ENCODE measurements at regions not wholly inside any gene's neighbourhood (a gene's known extent, or its start where the extent isn't known, plus 50 kb on each side); places are given as distances from the start of the nearest gene placed in this dataset.

GRCh38 chr3:194944526-194944925 is 258.8 kb downstream of the FAM43A start:
- Mint-ChIP-seq H3K36me3 (no peaks in the 10 kb centered on the region), H3K4me3 (no peak overlapping the region), H3K4me1 (no peaks in the 10 kb centered on the region), H3K9me3 (no peaks in the 10 kb centered on the region), H3K27ac (no peak overlapping the region), H3K27me3 (ENCODE audit: low read depth in 2 of 2) (peaks cover 6 to 14% of the 10 kb centered on the region in 2 donors)
- no peak for TF ChIP-seq CTCF (IDR thresholded peaks at IDR 0.05)
- Histone ChIP-seq H3K4me3 (ENCODE audit: low read length) (no peak overlapping the region), H3K36me3 (ENCODE audit: control insufficient read depth, insufficient read depth, low read length) (no peaks in the 10 kb centered on the region), H3K27me3 (ENCODE audit: control insufficient read depth, insufficient read depth, low read length) (no peaks in the 10 kb centered on the region), H3K4me1 (ENCODE audit: control insufficient read depth, insufficient read depth, low read length) (peaks cover 14% of the 10 kb centered on the region), H3K27ac (ENCODE audit: low read length) (no peak overlapping the region), H3K9me3 (ENCODE audit: control insufficient read depth, insufficient read depth, low read length) (no peaks in the 10 kb centered on the region)
- DNase-seq, result no peak
- ATAC-seq, result no peak
- WGBS (ENCODE audit: insufficient coverage), result 94% methylated on average over 11 of the region's 11 CpGs
- intact Hi-C loops (cut with micrococcal nuclease), result no loop called here

- whole genome bisulfite sequencing (ENCODE audit: insufficient coverage), result 75% methylated on average over 13 of the region's 13 CpGs
- no peak for TF ChIP-seq CTCF (IDR thresholded peaks at IDR 0.05)
- ATAC-seq, result no peak
- Mint-ChIP-seq H3K36me3 (no peaks in the 10 kb centered on the region), H3K4me1 (no peaks in the 10 kb centered on the region), H3K9me3 (no peaks in the 10 kb centered on the region), H3K27ac (no peak overlapping the region), H3K27me3 (ENCODE audit: low read depth in 2 of 2) (peaks cover 6 to 14% of the 10 kb centered on the region in 2 donors), H3K4me3 (no peak overlapping the region)
- H3K27me3 ChIP-seq (ENCODE audit: control insufficient read depth, insufficient read depth, low read length), result no peaks in the 10 kb centered on the region
- H3K27ac ChIP-seq (ENCODE audit: low read length), result no peak overlapping the region
- peaks cover 14% of the 10 kb centered on the region for H3K4me1 ChIP-seq (ENCODE audit: control insufficient read depth, insufficient read depth, low read length)
- H3K4me3 ChIP-seq (ENCODE audit: low read length), result no peak overlapping the region
- H3K36me3 ChIP-seq (ENCODE audit: control insufficient read depth, insufficient read depth, low read length), result no peaks in the 10 kb centered on the region
- no peaks in the 10 kb centered on the region for H3K9me3 ChIP-seq (ENCODE audit: control insufficient read depth, insufficient read depth, low read length)
- DNase-seq, result no peak
- intact Hi-C loops (cut with micrococcal nuclease), result no loop called here
Measured at GRCh38 chr3:194945508-194945907, 259.8 kb downstream of the FAM43A start.

- 88% methylated on average over 9 of the region's 9 CpGs for WGBS (ENCODE audit: insufficient coverage)
- Mint-ChIP-seq H3K36me3 (no peaks in the 10 kb centered on the region), H3K27me3 (ENCODE audit: low read depth in 2 of 2) (peaks cover 6 to 10% of the 10 kb centered on the region in 2 donors), H3K9me3 (no peaks in the 10 kb centered on the region), H3K4me3 (no peak overlapping the region), H3K4me1 (no peaks in the 10 kb centered on the region), H3K27ac (no peak overlapping the region)
- intact Hi-C loops (cut with micrococcal nuclease), result no loop called here
- peaks cover 14% of the 10 kb centered on the region for H3K4me1 ChIP-seq (ENCODE audit: control insufficient read depth, insufficient read depth, low read length)
- ATAC-seq (no peak), DNase-seq (no peak)
- H3K27ac ChIP-seq (ENCODE audit: low read length), result no peak overlapping the region
- H3K27me3 ChIP-seq (ENCODE audit: control insufficient read depth, insufficient read depth, low read length), result no peaks in the 10 kb centered on the region
- no peaks in the 10 kb centered on the region for H3K36me3 ChIP-seq (ENCODE audit: control insufficient read depth, insufficient read depth, low read length)
- H3K4me3 ChIP-seq (ENCODE audit: low read length), result no peak overlapping the region
- no peaks in the 10 kb centered on the region for H3K9me3 ChIP-seq (ENCODE audit: control insufficient read depth, insufficient read depth, low read length)
- no peak for TF ChIP-seq CTCF (IDR thresholded peaks at IDR 0.05)
Measured at GRCh38 chr3:194946091-194946490, 260.4 kb downstream of the FAM43A start.

GRCh38 chr3:194949592-194949991 is 263.9 kb downstream of the FAM43A start:
- Mint-ChIP-seq H3K36me3 (no peaks in the 10 kb centered on the region), H3K4me3 (no peak overlapping the region), H3K27me3 (ENCODE audit: low read depth in 2 of 2) (peaks cover 6% of the 10 kb centered on the region in 2 donors), H3K27ac (no peak overlapping the region), H3K4me1 (no peaks in the 10 kb centered on the region), H3K9me3 (no peaks in the 10 kb centered on the region)
- no peak overlapping the region for H3K4me3 ChIP-seq (ENCODE audit: low read length)
- 75% methylated on average over 3 of the region's 3 CpGs for WGBS (ENCODE audit: insufficient coverage)
- ATAC-seq, result no peak
- intact Hi-C loops (cut with micrococcal nuclease), result no loop called here
- no peak for TF ChIP-seq CTCF (IDR thresholded peaks at IDR 0.05)
- DNase-seq, result no peak
- no peak overlapping the region for H3K27ac ChIP-seq (ENCODE audit: low read length)
- H3K27me3 ChIP-seq (ENCODE audit: control insufficient read depth, insufficient read depth, low read length), result no peaks in the 10 kb centered on the region
- no peaks in the 10 kb centered on the region for H3K4me1 ChIP-seq (ENCODE audit: control insufficient read depth, insufficient read depth, low read length)
- no peaks in the 10 kb centered on the region for H3K36me3 ChIP-seq (ENCODE audit: control insufficient read depth, insufficient read depth, low read length)
- H3K9me3 ChIP-seq (ENCODE audit: control insufficient read depth, insufficient read depth, low read length), result no peaks in the 10 kb centered on the region
